ENCODE measurements at regions not wholly inside any gene's neighbourhood (a gene's known extent, or its start where the extent isn't known, plus 50 kb on each side); places are given as distances from the start of the nearest gene placed in this dataset.

DNA sequence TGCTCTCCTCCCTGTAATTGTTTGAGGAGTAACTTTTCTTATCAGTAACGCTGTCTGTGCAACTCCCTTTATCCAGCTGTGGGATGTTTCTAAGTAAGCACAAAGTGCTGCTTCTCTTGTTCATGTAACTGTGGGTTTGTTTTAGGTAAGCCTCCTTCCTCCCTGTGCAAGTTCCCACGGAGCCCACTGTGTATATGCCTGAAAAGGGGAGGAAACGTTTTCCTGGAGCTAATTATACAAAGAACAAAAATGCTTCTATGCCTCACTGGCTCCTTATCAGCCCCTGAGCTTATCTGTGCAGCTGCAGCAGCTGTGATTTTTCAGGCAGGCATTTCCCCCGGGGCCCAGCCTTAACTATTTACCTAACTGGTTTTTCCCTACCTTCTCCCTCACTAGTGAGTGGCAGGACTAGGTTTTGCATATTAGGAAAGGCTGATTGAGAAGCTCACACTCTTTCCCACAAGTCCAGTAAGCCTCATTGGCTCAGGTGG, 593.4 kb upstream of the GHITM start:
- TF ChIP-seq CTCF (optimal IDR thresholded peaks at IDR 0.05 in 1 of 3, IDR thresholded peaks at IDR 0.05 in 1 of 3, conservative IDR thresholded peaks at IDR 0.05 in 1 of 3; ENCODE audit: extremely low read depth in 1 of 3, insufficient read depth in 2 of 3, low read length in 3 of 3) (no peak), EZH2 (IDR thresholded peaks at IDR 0.05; ENCODE audit: low read length) (no peak)

Data from keratinocyte (primary cell).